GM11168 (cell line): ENCODE measurements at regions not wholly inside any gene's neighbourhood (a gene's known extent, or its start where the extent isn't known, plus 50 kb on each side); places are given as distances from the start of the nearest gene placed in this dataset.
"Not testable (repeated sequence)": the region's sequence is repeated elsewhere in the genome, so short reads cannot be mapped to it uniquely, and the experiment has no call there.

Source experiments
- in situ Hi-C: fragments of 300-500 bp; cut with MboI; formaldehyde crosslinking; loops from one replicate; pipeline ENCODE4 v1.12.0; 2022; ENCODE audit warnings: low sequenced_read_pairs; ENCODE audit not compliant: unreplicated experiment

- in situ Hi-C loops, result no loop called here
These were observed 99.5 kb upstream of the FOXB1 start for GRCh38 chr15:59904450-59905135.

DNA sequence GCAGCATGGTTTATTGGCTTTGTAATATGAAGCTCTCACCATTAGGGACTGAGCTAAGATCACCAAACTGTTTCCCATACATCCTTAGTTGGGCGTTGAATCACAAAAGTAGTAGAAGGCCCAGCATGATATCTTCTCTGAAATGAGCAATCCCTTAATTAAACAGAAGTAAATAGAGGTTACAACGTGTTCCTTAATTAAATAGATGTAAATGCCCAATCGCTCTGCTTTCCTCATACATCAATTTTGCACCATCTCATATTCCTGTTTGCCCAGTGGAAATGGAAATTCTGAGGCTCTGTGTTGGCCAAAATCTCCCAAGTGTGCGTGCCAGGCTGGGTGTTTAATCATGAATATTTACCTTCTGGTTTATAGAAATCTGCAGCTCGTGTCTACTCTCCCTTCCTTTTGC, 107.4 kb upstream of the FOXB1 start:
- in situ Hi-C loops, result no loop called here

DNA sequence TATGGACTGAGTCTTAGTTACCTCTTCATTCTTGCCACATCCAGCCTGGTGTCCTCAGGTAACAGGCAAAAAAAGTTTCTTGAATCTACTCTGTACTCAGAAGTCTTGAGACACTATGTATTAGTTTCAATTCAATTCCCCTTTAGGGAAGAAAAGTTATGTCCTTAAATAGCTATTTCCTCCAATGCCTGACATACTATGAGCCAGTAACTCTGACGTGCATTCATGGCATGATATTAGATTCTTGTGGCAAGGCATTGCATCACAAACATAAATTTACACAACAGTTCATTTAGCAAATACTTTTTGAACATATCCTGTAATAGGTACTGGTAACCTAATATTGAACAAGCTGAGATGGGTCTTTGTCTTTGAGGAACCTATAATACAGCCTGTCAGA, 109.3 kb upstream of the FOXB1 start:
- in situ Hi-C loops, result no loop called here

GRCh38 chr15:59892985-59893384, 111.1 kb upstream of the FOXB1 start:
- in situ Hi-C loops, result no loop called here

GRCh38 chr15:59887870-59888269, 116.2 kb upstream of the FOXB1 start:
- in situ Hi-C loops, result not testable (repeated sequence)

DNA sequence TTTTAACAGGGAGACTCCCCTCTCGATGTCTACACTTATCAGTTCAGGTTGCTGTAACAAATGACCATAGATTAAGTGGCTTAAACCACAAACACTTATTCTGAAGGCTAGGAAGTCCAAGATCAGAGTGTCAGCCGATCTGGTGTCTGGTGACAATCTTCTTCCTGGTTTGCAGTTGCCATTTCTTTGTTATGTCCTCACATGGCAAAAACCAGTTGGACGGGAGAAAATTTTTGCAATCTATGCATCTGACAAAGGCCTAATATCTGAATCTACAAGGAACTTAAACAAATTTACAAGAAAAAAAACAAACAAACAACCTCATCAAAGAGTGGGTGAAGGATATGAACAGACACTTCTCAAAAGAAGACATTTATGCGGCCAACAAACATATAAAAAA, 116.9 kb upstream of the FOXB1 start:
- in situ Hi-C loops, result no loop called here

DNA sequence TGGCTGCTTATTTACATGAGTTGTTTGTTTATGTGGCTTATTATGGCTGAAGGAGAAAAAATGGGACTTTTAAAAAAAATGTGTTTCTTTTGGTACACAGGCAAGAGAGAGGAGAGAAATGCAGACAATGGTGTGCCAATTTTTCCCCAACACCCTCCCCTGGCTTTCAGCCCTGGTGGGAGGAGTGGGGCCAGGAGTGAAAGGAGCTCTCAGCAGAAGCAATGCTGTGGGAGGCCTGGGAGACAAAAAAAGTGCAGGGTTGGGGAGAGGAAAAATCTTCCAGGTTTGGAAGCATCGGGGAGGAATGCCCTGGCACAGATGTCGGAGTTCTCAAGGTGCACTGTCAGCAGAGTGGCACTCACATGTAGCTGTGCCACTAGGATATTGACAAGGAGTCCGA, 117.7 kb upstream of the FOXB1 start:
- in situ Hi-C loops, result no loop called here

GRCh38 chr15:59885832-59886231, 118.3 kb upstream of the FOXB1 start:
- in situ Hi-C loops, result no loop called here

GRCh38 chr15:59879506-59880265, 124.4 kb upstream of the FOXB1 start:
- in situ Hi-C loops, result no loop called here

GRCh38 chr15:59876140-59876539, 128.0 kb upstream of the FOXB1 start:
- in situ Hi-C loops, result no loop called here

DNA sequence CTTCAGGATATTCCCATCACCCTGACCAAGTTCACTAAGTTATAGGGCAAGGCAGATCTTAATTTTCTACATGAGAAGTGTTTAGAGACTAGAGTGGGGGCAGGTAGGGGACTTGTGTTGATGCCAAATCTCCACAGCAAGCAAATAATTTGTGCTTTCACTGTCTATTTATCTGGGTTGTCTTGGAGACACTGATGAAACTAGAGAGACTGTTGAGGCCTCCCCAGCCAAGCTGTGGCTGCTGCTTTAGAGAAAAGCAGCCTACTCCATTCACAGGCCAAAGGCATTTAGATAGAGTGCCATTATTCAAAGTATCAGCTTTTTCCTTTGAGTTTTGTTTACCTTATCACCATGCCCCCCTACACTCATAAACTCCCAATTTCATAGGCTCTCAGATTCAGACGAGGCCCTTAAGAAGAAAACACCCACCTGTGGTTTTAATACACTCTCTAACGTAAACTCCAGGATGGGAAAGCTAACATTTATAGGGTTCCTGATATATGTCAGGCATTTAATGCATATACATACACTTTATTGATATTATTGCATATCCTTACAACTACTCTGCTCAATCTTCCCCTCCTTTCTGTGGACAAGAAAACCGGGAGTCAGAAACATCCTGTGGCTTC, 130.4 kb upstream of the FOXB1 start:
- in situ Hi-C loops, result no loop called here

DNA sequence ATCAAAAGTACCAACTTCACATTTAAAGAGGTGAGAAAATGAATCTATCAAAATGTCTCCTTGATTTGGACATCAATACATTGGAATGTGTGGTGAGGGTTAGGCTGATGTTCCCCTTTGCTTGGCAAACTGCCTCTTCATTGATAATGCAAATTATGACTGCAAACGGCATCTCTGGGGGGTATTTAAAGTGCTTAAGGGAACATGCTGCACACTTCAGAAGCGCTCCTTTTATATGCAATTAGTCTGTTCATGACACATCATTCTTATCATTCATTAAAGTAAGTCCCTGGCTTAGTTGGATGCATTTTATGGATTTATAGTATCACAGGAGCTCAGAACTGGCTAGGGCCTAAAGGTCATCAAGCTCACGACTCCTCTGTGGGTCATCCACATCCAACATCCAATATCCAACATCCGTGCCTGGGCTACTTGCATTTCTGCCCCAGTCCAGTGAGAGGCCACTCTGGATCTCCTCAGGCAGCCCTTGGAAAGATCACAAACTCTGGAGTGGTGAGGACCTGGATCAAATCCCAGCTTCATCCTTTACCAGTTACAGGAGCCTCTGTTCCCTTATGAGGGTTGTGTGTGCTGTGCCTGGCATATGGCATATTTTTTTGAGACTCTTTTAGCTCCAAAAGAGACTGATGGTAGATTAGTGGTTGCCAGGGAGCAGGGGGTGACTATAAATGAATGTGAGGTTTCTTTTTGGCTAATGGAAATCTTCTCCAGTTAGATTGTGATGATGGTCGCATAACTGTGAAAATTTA, 136.8 kb upstream of the FOXB1 start:
- in situ Hi-C loops, result loop anchor here (10.0 kb wide), 1 partner anchor 128 kb away; no protein-coding TSS in a partner anchor

GRCh38 chr15:59866642-59867041, 137.5 kb upstream of the FOXB1 start:
- in situ Hi-C loops, result loop anchor here (10.0 kb wide), 1 partner anchor 128 kb away; no protein-coding TSS in a partner anchor

- in situ Hi-C loops, result loop anchor here (10.0 kb wide), 1 partner anchor 132 kb away; no protein-coding TSS in a partner anchor
These were observed 141.6 kb upstream of the FOXB1 start for GRCh38 chr15:59862191-59863155.

GRCh38 chr15:59847968-59848367, 156.1 kb upstream of the FOXB1 start:
- in situ Hi-C loops, result no loop called here

DNA sequence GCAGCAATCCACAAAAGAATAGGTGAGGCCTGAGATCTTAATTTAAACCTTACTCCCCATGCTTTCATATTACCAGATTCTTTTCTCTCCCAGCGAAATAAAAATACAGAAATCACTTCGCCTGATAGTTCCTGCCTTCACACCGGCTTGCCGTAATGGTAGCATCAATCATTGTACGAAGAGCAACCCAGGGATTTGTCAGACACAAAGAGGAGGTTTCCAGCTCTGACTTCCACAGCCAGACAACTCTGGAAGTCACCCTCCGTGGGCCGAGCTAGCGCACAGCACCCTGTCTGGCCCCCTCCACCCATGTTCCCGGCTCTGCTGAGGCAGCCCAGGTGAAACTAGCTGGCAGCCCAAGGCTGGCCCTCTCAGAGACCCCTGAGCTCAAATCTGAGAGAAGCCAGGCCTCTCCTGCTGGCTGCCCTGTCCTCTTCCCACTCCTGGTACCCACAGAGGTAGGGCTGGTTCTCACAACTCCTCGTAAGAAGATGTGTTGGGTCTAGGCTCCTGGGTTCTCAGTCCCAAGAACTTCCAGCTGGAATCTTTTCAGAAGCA, 156.9 kb upstream of the BNIP2 start:
- in situ Hi-C loops, result no loop called here

DNA sequence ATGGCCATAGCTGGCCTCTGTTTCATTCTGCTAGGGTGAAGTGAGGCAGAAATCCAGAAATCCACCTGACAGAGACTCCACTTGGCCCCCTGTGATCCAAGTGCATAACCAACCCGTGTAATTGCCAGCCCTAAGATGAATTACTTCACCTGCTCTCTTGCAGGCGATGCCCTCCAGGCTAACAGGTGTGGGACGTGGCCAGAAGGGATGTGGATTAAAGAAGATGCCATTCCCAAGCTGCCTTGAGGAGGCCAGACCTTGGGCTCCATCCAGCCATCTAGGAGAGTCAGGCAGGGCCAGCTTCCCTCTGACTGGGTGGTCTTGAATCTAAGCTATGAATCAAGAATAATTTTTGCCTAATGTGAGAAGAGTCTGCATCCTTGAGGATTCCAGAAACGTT, 154.5 kb upstream of the BNIP2 start:
- in situ Hi-C loops, result no loop called here

DNA sequence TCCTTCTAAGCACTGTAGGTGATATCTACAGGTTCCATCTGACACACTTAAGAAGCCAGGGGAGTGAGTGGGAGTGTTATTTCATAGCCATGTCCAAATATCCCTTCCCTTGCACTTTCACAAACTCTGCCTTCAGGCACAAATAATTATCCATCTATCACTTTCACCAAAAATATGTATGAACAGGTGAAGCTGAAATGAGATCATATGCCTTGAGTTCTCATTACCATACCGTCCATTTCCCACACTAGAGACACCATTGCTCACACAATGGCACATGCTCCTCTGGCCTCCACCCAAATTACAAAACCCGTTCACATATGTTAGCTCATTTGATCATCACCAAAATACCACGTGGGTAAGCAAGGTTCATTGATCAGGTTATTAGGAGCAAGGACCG, 151.9 kb upstream of the BNIP2 start:
- in situ Hi-C loops, result no loop called here

DNA sequence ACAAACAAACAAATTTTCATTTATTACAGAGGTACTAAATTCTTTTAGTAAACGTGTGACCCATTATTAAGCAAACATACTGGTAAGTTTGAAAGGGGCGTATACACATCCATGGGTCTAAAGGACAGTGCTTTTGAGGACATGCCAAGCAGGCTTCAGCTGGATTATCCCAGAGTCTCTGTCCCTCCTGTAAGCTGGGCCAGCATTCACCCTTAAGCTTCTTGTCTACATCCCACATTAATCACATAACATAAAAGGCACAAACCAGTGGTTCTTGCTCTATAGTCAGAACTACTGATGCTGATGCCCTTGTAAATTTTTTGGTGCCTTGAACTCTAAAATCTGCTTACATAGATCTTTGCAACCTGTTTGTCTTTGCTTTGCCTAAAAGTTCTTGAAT, 150.8 kb upstream of the BNIP2 start:
- in situ Hi-C loops, result no loop called here
